SK-N-SH (cell line): ENCODE measurements at regions not wholly inside any gene's neighbourhood (a gene's known extent, or its start where the extent isn't known, plus 50 kb on each side); places are given as distances from the start of the nearest gene placed in this dataset.
"Not testable (repeated sequence)": the region's sequence is repeated elsewhere in the genome, so short reads cannot be mapped to it uniquely, and the experiment has no call there.

Experiments used
- CTCF ChIA-PET: fragments of 300-600, 350-600 bp; formaldehyde crosslinking; extraction: SDS; loops from one replicate; lab custom pipeline; 2021; lab: Yijun Ruan, JAX
- POLR2A ChIA-PET: fragments of 350-600 bp; sonication (Branson Sonifier 250); formaldehyde crosslinking; extraction: SDS; loops from one replicate; lab custom pipeline; 2020; ENCODE audit warnings: antibody characterized with exemption, inconsistent platforms; lab: Yijun Ruan, JAX
- DNase-seq: peaks from one replicate; pipeline ENCODE4 v3.0.0; 2012
- H2AFZ ChIP-seq: fragments of 200-600 bp; sonication (generic); 2 replicates; pipeline ENCODE4 v1.8.1; 2016; ENCODE audit warnings: antibody characterized with exemption, mild to moderate bottlenecking, low read depth
- H3F3A ChIP-seq: fragments of 200-600 bp; sonication (generic); replicated peaks from 2 replicates; pipeline ENCODE3; 2016; ENCODE audit warnings: antibody characterized with exemption, mild to moderate bottlenecking; ENCODE audit not compliant: insufficient read depth
- H3K27ac ChIP-seq, 2 experiments: fragments of 200-500 bp in 1 of 2; fragments of 200-600 bp in 1 of 2; sonication (Bioruptor generic) in 1 of 2; sonication (generic), shearing (Covaris generic) in 1 of 2; 2 replicates each; pipeline versions ENCODE4 v1.5.1 to v1.6.1; 2014 to 2016; ENCODE audit warnings: low read depth in 2 of 2, inconsistent platforms in 1 of 2, low read length in 1 of 2, mild to moderate bottlenecking in 1 of 2, mixed read lengths in 1 of 2
- H3K27me3 ChIP-seq: fragments of 200-600 bp; sonication (generic), shearing (Covaris generic); 2 replicates; pipeline ENCODE4 v1.6.1; 2016; ENCODE audit warnings: mixed run types; ENCODE audit not compliant: insufficient read depth
- H3K36me3 ChIP-seq, 2 experiments: fragments of 200-500 bp in 1 of 2; fragments of 200-600 bp in 1 of 2; sonication (Bioruptor generic) in 1 of 2; sonication (generic) in 1 of 2; replicated peaks in 1 of 2; 2 replicates each; pipeline versions ENCODE3 to v1.5.1; 2014 to 2016; ENCODE audit warnings: low read length in 1 of 2, mild to moderate bottlenecking in 1 of 2; ENCODE audit not compliant: insufficient read depth in 2 of 2, control insufficient read depth in 1 of 2
- H3K4me1 ChIP-seq, 2 experiments: fragments of 200-500 bp in 1 of 2; fragments of 200-600 bp in 1 of 2; sonication (Bioruptor generic) in 1 of 2; sonication (generic), shearing (Covaris generic) in 1 of 2; 2 replicates each; pipeline versions ENCODE4 v1.5.1 to v1.6.1; 2014 to 2016; ENCODE audit warnings: low read depth in 1 of 2, low read length in 1 of 2, mixed run types in 1 of 2; ENCODE audit not compliant: insufficient read depth in 2 of 2, control insufficient read depth in 1 of 2
- H3K4me2 ChIP-seq: fragments of 200-600 bp; sonication (generic), shearing (Covaris generic); 2 replicates; pipeline ENCODE4 v1.6.1; 2017; ENCODE audit warnings: mixed run types
- H3K4me3 ChIP-seq, 2 experiments: fragments of 200-500 bp in 1 of 2; fragments of 200-600 bp in 1 of 2; sonication (Bioruptor generic) in 1 of 2; sonication (generic), shearing (Covaris generic) in 1 of 2; 2 replicates each; pipeline versions ENCODE4 v1.5.1 to v1.8.1; 2014 to 2016; ENCODE audit warnings: low read depth in 2 of 2, inconsistent platforms in 1 of 2, low read length in 1 of 2, mild to moderate bottlenecking in 1 of 2, mixed read lengths in 1 of 2, moderate library complexity in 1 of 2
- H3K79me2 ChIP-seq: fragments of 200-600 bp; sonication (generic); 2 replicates; pipeline ENCODE4 v1.8.1; 2017; ENCODE audit warnings: mild to moderate bottlenecking; ENCODE audit not compliant: insufficient read depth
- H3K9ac ChIP-seq: fragments of 200-600 bp; sonication (generic); 2 replicates; pipeline ENCODE4 v1.6.1; 2017; ENCODE audit warnings: mixed run types
- H3K9me2 ChIP-seq: fragments of 200-600 bp; sonication (generic); 2 replicates; pipeline ENCODE4 v1.6.1; 2017; ENCODE audit warnings: mixed run types
- H3K9me3 ChIP-seq: fragments of 200-600 bp; sonication (generic); 2 replicates; pipeline ENCODE4 v1.6.1; 2017; ENCODE audit warnings: mixed run types, mild to moderate bottlenecking, moderate library complexity
- H4K20me1 ChIP-seq: fragments of 200-600 bp; sonication (generic); 2 replicates; pipeline ENCODE4 v1.6.1; 2017; ENCODE audit warnings: mild to moderate bottlenecking, mixed run types; ENCODE audit not compliant: insufficient read depth
- CHD2 ChIP-seq: fragments of 150-350 bp; IDR thresholded peaks from 2 replicates; pipeline ENCODE4 v1.6.1; 2018; ENCODE audit warnings: low read length; ENCODE audit not compliant: partially characterized antibody
- FOXJ3 ChIP-seq: sonication (generic); formaldehyde crosslinking; IDR thresholded peaks from 2 replicates; pipeline ENCODE4 v1.5.1; 2020; ENCODE audit warnings: mild to moderate bottlenecking, missing genetic modification reagents
- GABPA ChIP-seq: IDR thresholded peaks from 2 replicates; pipeline ENCODE4 v1.4.0; 2012; ENCODE audit warnings: low read depth, mild to moderate bottlenecking
- MEF2A ChIP-seq: IDR thresholded peaks from 2 replicates; pipeline ENCODE4 v1.4.0; 2012; ENCODE audit warnings: low read depth, borderline replicate concordance
- NFIC ChIP-seq: IDR thresholded peaks from 2 replicates; pipeline ENCODE4 v1.4.0; 2012; ENCODE audit warnings: borderline replicate concordance
- POLR2AphosphoS5 ChIP-seq: IDR thresholded peaks from 2 replicates; pipeline ENCODE4 v1.6.1; 2012; ENCODE audit warnings: low read depth, low read length
- RAD21 ChIP-seq: IDR thresholded peaks from 2 replicates; pipeline ENCODE4 v1.6.1; 2012; ENCODE audit warnings: mild to moderate bottlenecking, low read length
- RFX5 ChIP-seq: IDR thresholded peaks from 2 replicates; pipeline ENCODE4 v1.6.1; 2012; ENCODE audit warnings: mild to moderate bottlenecking, improper control_type of control experiment, low read length
- WGBS: methylation state at CpG from one replicate; pipeline ENCODE4 v1.1.6; 2017; ENCODE audit warnings: low lambda C conversion rate; 5-methylcytosine and 5-hydroxymethylcytosine counted together
- TF ChIP-seq, protein P1 (sequence below): IDR thresholded peaks from 2 replicates; pipeline ENCODE4 v1.6.1; 2012; ENCODE audit warnings: mild to moderate bottlenecking, low read depth, low read length, moderate library complexity
- TF ChIP-seq, protein P2 (sequence below): IDR thresholded peaks from 2 replicates; pipeline ENCODE4 v1.4.0; 2012; ENCODE audit warnings: low read depth, borderline replicate concordance
- TF ChIP-seq, protein P3 (sequence below): fragments of 200-600 bp; sonication (generic); IDR thresholded peaks from 2 replicates; pipeline ENCODE4 v1.6.1; 2017; ENCODE audit warnings: antibody characterized with exemption, mild to moderate bottlenecking, moderate library complexity
- TF ChIP-seq, protein P4 (sequence below): IDR thresholded peaks from 2 replicates; pipeline ENCODE4 v1.4.0; 2012; ENCODE audit warnings: low read depth, borderline replicate concordance

DNA sequence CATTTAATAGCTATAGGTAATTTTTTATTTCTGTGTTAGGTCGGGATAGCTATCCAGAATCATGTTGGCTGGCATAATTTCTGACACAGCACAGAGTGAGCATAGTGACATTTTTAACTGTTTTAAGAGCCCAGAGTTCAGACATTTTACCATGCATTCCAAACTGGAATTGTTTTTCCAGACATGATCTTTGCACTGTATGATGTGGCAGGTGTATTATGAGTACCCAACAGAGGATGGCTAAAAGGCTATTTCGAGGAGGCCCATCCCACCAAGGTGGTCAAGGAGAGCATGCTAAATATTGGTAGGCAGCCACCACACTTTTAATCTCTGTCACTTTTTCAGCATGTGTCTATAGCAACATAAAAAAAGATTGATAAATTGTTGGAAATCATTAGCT, 137.3 kb upstream of the ST6GALNAC5 start (continued):
- TF ChIP-seq, protein P1, sequence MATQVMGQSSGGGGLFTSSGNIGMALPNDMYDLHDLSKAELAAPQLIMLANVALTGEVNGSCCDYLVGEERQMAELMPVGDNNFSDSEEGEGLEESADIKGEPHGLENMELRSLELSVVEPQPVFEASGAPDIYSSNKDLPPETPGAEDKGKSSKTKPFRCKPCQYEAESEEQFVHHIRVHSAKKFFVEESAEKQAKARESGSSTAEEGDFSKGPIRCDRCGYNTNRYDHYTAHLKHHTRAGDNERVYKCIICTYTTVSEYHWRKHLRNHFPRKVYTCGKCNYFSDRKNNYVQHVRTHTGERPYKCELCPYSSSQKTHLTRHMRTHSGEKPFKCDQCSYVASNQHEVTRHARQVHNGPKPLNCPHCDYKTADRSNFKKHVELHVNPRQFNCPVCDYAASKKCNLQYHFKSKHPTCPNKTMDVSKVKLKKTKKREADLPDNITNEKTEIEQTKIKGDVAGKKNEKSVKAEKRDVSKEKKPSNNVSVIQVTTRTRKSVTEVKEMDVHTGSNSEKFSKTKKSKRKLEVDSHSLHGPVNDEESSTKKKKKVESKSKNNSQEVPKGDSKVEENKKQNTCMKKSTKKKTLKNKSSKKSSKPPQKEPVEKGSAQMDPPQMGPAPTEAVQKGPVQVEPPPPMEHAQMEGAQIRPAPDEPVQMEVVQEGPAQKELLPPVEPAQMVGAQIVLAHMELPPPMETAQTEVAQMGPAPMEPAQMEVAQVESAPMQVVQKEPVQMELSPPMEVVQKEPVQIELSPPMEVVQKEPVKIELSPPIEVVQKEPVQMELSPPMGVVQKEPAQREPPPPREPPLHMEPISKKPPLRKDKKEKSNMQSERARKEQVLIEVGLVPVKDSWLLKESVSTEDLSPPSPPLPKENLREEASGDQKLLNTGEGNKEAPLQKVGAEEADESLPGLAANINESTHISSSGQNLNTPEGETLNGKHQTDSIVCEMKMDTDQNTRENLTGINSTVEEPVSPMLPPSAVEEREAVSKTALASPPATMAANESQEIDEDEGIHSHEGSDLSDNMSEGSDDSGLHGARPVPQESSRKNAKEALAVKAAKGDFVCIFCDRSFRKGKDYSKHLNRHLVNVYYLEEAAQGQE: no peak
- TF ChIP-seq, protein P2, sequence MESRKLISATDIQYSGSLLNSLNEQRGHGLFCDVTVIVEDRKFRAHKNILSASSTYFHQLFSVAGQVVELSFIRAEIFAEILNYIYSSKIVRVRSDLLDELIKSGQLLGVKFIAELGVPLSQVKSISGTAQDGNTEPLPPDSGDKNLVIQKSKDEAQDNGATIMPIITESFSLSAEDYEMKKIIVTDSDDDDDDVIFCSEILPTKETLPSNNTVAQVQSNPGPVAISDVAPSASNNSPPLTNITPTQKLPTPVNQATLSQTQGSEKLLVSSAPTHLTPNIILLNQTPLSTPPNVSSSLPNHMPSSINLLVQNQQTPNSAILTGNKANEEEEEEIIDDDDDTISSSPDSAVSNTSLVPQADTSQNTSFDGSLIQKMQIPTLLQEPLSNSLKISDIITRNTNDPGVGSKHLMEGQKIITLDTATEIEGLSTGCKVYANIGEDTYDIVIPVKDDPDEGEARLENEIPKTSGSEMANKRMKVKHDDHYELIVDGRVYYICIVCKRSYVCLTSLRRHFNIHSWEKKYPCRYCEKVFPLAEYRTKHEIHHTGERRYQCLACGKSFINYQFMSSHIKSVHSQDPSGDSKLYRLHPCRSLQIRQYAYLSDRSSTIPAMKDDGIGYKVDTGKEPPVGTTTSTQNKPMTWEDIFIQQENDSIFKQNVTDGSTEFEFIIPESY: no peak
- TF ChIP-seq FOXJ3 (CRISPR knock-in tag) (no peak), NFIC (no peak), POLR2AphosphoS5 (no peak), CHD2 (no peak), MEF2A (no peak), GABPA (no peak), RAD21 (no peak), RFX5 (no peak)
- TF ChIP-seq, protein P3, sequence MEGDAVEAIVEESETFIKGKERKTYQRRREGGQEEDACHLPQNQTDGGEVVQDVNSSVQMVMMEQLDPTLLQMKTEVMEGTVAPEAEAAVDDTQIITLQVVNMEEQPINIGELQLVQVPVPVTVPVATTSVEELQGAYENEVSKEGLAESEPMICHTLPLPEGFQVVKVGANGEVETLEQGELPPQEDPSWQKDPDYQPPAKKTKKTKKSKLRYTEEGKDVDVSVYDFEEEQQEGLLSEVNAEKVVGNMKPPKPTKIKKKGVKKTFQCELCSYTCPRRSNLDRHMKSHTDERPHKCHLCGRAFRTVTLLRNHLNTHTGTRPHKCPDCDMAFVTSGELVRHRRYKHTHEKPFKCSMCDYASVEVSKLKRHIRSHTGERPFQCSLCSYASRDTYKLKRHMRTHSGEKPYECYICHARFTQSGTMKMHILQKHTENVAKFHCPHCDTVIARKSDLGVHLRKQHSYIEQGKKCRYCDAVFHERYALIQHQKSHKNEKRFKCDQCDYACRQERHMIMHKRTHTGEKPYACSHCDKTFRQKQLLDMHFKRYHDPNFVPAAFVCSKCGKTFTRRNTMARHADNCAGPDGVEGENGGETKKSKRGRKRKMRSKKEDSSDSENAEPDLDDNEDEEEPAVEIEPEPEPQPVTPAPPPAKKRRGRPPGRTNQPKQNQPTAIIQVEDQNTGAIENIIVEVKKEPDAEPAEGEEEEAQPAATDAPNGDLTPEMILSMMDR: no peak
- TF ChIP-seq, protein P4, sequence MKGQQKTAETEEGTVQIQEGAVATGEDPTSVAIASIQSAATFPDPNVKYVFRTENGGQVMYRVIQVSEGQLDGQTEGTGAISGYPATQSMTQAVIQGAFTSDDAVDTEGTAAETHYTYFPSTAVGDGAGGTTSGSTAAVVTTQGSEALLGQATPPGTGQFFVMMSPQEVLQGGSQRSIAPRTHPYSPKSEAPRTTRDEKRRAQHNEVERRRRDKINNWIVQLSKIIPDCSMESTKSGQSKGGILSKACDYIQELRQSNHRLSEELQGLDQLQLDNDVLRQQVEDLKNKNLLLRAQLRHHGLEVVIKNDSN: no peak

DNA sequence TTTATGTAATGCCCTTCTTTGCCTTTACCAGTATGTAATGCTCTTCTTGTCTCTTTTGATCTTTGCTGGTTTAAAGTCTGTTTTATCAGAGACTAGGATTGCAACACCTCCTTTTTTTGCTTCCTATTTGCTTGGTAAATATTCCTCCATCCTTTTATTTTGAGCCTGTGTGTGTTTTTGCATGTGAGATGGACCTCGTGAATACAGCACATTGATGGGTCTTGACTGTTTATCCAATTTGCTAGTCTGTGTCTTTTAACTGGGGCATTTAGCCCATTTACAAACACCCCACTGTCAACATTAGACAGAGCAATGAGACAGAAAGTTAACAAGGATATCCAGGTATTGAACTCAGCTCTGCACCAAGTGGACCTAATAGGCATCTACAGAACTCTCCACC, 128.9 kb upstream of the ST6GALNAC5 start:
- POLR2A ChIA-PET, H3K4me1 ChIP-seq, H3K9me3 ChIP-seq: not testable (repeated sequence)

More for the DNA sequence above, 128.9 kb upstream of the ST6GALNAC5 start:
- 62% methylated on average over 1 of the region's 1 CpG for WGBS
- not testable (repeated sequence) for H4K20me1 ChIP-seq, H3K4me3 ChIP-seq, H3F3A ChIP-seq, H3K27ac ChIP-seq, H3K4me2 ChIP-seq, DNase-seq, H3K27me3 ChIP-seq, H3K79me2 ChIP-seq, H3K9me2 ChIP-seq, H2AFZ ChIP-seq, H3K9ac ChIP-seq, H3K36me3 ChIP-seq
- CTCF ChIA-PET: interaction anchor here (1.1 kb wide), 1 partner anchor 584 kb away, joined by 3 read pairs; no protein-coding TSS in a partner anchor
